ENCODE measurements at regions not wholly inside any gene's neighbourhood (a gene's known extent, or its start where the extent isn't known, plus 50 kb on each side); places are given as distances from the start of the nearest gene placed in this dataset.

DNA sequence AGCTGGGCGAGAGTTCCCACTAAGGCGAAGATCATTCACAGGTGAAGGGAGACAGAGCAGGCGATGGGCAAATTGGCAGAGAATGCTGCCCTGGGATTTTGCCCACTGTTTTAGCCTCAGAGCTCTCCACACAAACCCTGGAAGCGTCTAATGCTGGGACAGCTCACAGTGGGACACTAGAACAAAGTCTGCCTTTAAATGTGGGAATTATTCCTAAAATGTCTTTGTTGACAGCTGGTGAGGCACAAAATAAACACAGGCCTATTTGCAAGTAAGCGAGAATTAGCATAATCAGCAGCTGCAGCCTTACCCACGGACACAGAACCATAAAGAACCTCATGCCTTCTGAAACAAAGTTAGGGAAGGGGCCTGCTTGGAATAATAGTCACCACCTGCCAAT, 824.5 kb downstream of the AACS start:
- Histone ChIP-seq H2BK20ac (ENCODE audit: low read depth, low read length, poor library complexity, severe bottlenecking) (no peak overlapping the region), H2BK5ac (ENCODE audit: insufficient read length, low read length) (no peak overlapping the region), H3K4ac (ENCODE audit: low read depth, low read length) (no peak overlapping the region), H3K14ac (ENCODE audit: insufficient read depth, low read length) (no peak overlapping the region), H3T11ph (ENCODE audit: low read length) (no peak overlapping the region), H3K23me2 (ENCODE audit: insufficient read length, low read depth, low read length, poor library complexity, severe bottlenecking) (no peaks in the 10 kb centered on the region), H3K4me2 (ENCODE audit: insufficient read depth, insufficient read length, low read length) (no peak overlapping the region), H4K8ac (replicated peaks; ENCODE audit: insufficient read length, low read depth, low read length) (no peak overlapping the region), H3K9ac (ENCODE audit: extremely low read depth, insufficient read length, low read length) (no peak overlapping the region), H2BK15ac (ENCODE audit: low read depth, low read length) (no peak overlapping the region), H2BK12ac (ENCODE audit: insufficient read length, low read depth, low read length) (no peak overlapping the region), H3K27ac (ENCODE audit: insufficient read length, low read depth, low read length) (no peak overlapping the region), H2AFZ (ENCODE audit: low read length) (no peak overlapping the region), H2BK120ac (ENCODE audit: low read depth, low read length, poor library complexity, severe bottlenecking) (no peak overlapping the region), H3K23ac (ENCODE audit: insufficient read length, low read depth, low read length) (no peak overlapping the region), H2AK5ac (ENCODE audit: insufficient read length, low read length) (no peak overlapping the region), H3K56ac (ENCODE audit: insufficient read length, low read depth, low read length) (no peak overlapping the region), H3K79me1 (ENCODE audit: insufficient read depth, low read depth, low read length, poor library complexity, severe bottlenecking) (no peaks in the 10 kb centered on the region), H3K27me3 (ENCODE audit: insufficient read depth, low read length) (no peaks in the 10 kb centered on the region), H3K79me2 (ENCODE audit: insufficient read depth, low read length) (no peaks in the 10 kb centered on the region), H3K4me1 (ENCODE audit: insufficient read depth, low read length) (peaks cover 6% of the 10 kb centered on the region), H3K9me3 (ENCODE audit: control insufficient read depth, low read depth, low read length) (no peaks in the 10 kb centered on the region), H4K5ac (ENCODE audit: insufficient read length, low read depth, low read length) (no peak overlapping the region), H3K18ac (ENCODE audit: insufficient read length, low read depth, low read length) (no peak overlapping the region), H4K91ac (ENCODE audit: insufficient read length, low read depth, low read length) (no peak overlapping the region), H4K20me1 (ENCODE audit: control insufficient read depth, insufficient read depth, insufficient read length) (no peaks in the 10 kb centered on the region)
- WGBS (ENCODE audit: extremely low coverage, insufficient read length, low lambda C conversion rate): no CpG with 5 or more reads among the region's 6 CpGs
- Mint-ChIP-seq H3K4me3 (no peak overlapping the region), H3K27ac (peak overlapping the region in 1 of 3 experiments; percentile 58; a peak in 1 of 7 replicates), H3K9me3 (peaks cover 0 to 2% of the 10 kb centered on the region in 2 experiments; a peak in 1 of 5 replicates), H3K27me3 (ENCODE audit: low read depth) (no peaks in the 10 kb centered on the region; the same call in 1 of the 2 replicates), H3K36me3 (ENCODE audit: insufficient read depth in 1 of 3, low read depth in 3 of 3) (no peaks in the 10 kb centered on the region), H3K4me1 (peaks cover 23 to 33% of the 10 kb centered on the region in 2 experiments)
- DNase-seq: no peak
- TF ChIP-seq, protein P1, sequence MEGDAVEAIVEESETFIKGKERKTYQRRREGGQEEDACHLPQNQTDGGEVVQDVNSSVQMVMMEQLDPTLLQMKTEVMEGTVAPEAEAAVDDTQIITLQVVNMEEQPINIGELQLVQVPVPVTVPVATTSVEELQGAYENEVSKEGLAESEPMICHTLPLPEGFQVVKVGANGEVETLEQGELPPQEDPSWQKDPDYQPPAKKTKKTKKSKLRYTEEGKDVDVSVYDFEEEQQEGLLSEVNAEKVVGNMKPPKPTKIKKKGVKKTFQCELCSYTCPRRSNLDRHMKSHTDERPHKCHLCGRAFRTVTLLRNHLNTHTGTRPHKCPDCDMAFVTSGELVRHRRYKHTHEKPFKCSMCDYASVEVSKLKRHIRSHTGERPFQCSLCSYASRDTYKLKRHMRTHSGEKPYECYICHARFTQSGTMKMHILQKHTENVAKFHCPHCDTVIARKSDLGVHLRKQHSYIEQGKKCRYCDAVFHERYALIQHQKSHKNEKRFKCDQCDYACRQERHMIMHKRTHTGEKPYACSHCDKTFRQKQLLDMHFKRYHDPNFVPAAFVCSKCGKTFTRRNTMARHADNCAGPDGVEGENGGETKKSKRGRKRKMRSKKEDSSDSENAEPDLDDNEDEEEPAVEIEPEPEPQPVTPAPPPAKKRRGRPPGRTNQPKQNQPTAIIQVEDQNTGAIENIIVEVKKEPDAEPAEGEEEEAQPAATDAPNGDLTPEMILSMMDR (conservative IDR thresholded peaks at IDR 0.05): no peak

Data from H9 (cell line).